Thoracic aorta (tissue), 2 donors: ENCODE measurements at regions not wholly inside any gene's neighbourhood (a gene's known extent, or its start where the extent isn't known, plus 50 kb on each side); places are given as distances from the start of the nearest gene placed in this dataset.

Experiments
- ATAC-seq: fragments of 150-250 bp; one replicate; pipeline ENCODE4 v1.8.0; 2017; ENCODE audit warnings: low read depth; ENCODE audit not compliant: insufficient number of reproducible peaks, low FRiP score
- DNase-seq: peaks from one replicate; pipeline ENCODE4 v3.0.0-alpha.2; 2020; ENCODE audit warnings: low spot score
- H3K27ac ChIP-seq, 2 donors: fragments of 200-600 bp; sonication (generic); 1 replicate in 1 of 2; 2 replicates in 1 of 2; pipeline ENCODE4 v1.5.1; 2016; ENCODE audit warnings: mild to moderate bottlenecking in 2 of 2, moderate library complexity in 2 of 2
- H3K27me3 ChIP-seq: fragments of 200-600 bp; sonication (generic); replicated peaks from 2 replicates; pipeline ENCODE4 v1.6.0; 2016; ENCODE audit warnings: mild to moderate bottlenecking; ENCODE audit not compliant: insufficient read depth
- H3K36me3 ChIP-seq: fragments of 200-600 bp; sonication (generic); one replicate; pipeline ENCODE4 v1.5.1; 2016
- H3K4me1 ChIP-seq, 2 donors: fragments of 200-600 bp; sonication (generic); 1 replicate in 1 of 2; 2 replicates in 1 of 2; pipeline versions ENCODE4 v1.5.1 to v1.6.0; 2016; ENCODE audit warnings: low read depth in 2 of 2, mild to moderate bottlenecking in 1 of 2; ENCODE audit not compliant: control insufficient read depth in 1 of 2
- H3K4me3 ChIP-seq: fragments of 200-600 bp; sonication (generic); 2 replicates; pipeline ENCODE4 v1.5.1; 2016; ENCODE audit warnings: mild to moderate bottlenecking
- H3K9me3 ChIP-seq: fragments of 200-600 bp; sonication (generic); 2 replicates; pipeline ENCODE4 v1.5.1; 2016
- TF ChIP-seq, protein P1 (sequence below): fragments of 200-600 bp; sonication (generic); IDR thresholded peaks from one replicate; pipeline ENCODE4 v1.5.1; 2019; ENCODE audit warnings: antibody characterized with exemption

GRCh38 chr9:107971241-107971640 is 481.7 kb upstream of the KLF4 start:
- Histone ChIP-seq H3K9me3 (no peaks in the 10 kb centered on the region), H3K27me3 (no peaks in the 10 kb centered on the region), H3K4me1 (no peaks in the 10 kb centered on the region), H3K36me3 (no peaks in the 10 kb centered on the region), H3K27ac (no peak overlapping the region), H3K4me3 (no peak overlapping the region)
- no peak for DNase-seq
- TF ChIP-seq, protein P1, sequence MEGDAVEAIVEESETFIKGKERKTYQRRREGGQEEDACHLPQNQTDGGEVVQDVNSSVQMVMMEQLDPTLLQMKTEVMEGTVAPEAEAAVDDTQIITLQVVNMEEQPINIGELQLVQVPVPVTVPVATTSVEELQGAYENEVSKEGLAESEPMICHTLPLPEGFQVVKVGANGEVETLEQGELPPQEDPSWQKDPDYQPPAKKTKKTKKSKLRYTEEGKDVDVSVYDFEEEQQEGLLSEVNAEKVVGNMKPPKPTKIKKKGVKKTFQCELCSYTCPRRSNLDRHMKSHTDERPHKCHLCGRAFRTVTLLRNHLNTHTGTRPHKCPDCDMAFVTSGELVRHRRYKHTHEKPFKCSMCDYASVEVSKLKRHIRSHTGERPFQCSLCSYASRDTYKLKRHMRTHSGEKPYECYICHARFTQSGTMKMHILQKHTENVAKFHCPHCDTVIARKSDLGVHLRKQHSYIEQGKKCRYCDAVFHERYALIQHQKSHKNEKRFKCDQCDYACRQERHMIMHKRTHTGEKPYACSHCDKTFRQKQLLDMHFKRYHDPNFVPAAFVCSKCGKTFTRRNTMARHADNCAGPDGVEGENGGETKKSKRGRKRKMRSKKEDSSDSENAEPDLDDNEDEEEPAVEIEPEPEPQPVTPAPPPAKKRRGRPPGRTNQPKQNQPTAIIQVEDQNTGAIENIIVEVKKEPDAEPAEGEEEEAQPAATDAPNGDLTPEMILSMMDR: no peak
- ATAC-seq: no peak

DNA sequence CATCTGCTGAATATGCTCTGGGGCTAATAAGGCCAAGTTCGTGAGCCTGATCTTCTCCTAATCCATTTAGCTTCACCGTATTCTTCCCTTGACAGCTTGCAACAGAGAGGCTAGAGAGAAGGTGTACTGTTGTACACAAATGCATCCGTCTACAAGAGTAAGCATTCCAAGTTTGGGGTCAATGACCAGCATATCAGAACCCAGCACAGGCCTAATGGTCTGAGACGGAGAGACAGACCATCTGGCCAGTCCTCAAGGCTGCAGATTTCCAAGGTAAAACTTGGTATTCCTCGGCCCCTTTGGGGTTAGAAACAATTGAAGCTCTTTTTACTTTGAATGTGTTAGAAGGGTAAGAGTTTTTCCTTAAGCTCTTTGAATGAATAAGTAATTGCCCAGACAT is 481.2 kb upstream of the KLF4 start:
- H3K4me3 ChIP-seq: no peak overlapping the region
- no peaks in the 10 kb centered on the region for H3K4me1 ChIP-seq
- H3K9me3 ChIP-seq: no peaks in the 10 kb centered on the region
- no peaks in the 10 kb centered on the region for H3K27me3 ChIP-seq
- DNase-seq (no peak), ATAC-seq (no peak)
- no peaks in the 10 kb centered on the region for H3K36me3 ChIP-seq
- H3K27ac ChIP-seq: no peak overlapping the region
- TF ChIP-seq, protein P1: no peak

GRCh38 chr9:107969727-107970126 is 480.2 kb upstream of the KLF4 start:
- ATAC-seq: no peak
- H3K27ac ChIP-seq: no peak overlapping the region
- TF ChIP-seq, protein P1: no peak
- no peaks in the 10 kb centered on the region for H3K36me3 ChIP-seq
- H3K9me3 ChIP-seq: no peaks in the 10 kb centered on the region
- H3K27me3 ChIP-seq: no peaks in the 10 kb centered on the region
- no peak overlapping the region for H3K4me3 ChIP-seq
- DNase-seq: no peak
- no peaks in the 10 kb centered on the region for H3K4me1 ChIP-seq

DNA sequence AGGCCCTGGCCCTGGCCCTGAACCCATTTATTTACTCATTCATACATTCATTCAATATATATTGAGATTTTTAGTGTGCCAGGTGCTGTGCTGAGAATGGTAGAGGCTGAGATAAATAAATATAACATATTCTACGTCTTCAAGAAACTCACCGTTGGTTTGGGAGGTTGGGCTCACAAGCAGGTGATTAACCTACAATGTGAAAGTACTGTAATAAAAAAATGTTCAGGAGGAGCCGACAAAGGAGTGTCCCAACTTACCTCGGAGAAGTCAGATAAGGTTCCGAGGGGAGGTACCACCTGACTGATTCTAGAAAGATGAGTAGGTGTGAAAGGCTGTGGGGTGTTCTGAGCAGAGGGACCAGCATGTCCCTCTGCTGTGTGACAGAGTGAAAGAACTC is 479.6 kb upstream of the KLF4 start:
- H3K27me3 ChIP-seq: no peaks in the 10 kb centered on the region
- DNase-seq (no peak), ATAC-seq (no peak)
- H3K4me3 ChIP-seq: no peak overlapping the region
- no peak overlapping the region for H3K27ac ChIP-seq
- no peaks in the 10 kb centered on the region for H3K36me3 ChIP-seq
- TF ChIP-seq, protein P1: no peak
- no peaks in the 10 kb centered on the region for H3K9me3 ChIP-seq
- no peaks in the 10 kb centered on the region for H3K4me1 ChIP-seq

DNA sequence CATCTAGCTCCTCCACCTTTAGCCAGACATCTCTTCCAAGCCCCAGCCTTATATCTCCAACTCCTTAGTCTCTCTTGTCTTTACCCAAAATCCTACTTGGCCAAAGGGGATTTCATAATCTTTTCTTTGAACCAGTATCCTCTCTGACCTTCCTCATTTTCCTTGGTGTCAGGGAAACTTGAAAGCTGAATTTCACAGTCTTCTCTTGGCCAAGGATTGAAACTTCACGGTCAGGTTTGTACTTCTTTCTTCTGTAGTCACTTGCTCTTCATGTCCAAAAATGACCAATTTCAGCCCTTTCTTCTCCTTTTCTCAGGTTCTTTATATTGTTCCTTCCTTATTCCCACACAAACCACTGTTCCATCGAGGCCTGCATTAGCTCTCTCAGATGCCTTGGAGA is 473.7 kb upstream of the KLF4 start:
- H3K27ac ChIP-seq: no peak overlapping the region
- TF ChIP-seq, protein P1: no peak
- ATAC-seq (no peak), DNase-seq (no peak)
- H3K4me3 ChIP-seq: no peak overlapping the region
- no peaks in the 10 kb centered on the region for H3K9me3 ChIP-seq
- H3K36me3 ChIP-seq: no peaks in the 10 kb centered on the region
- H3K27me3 ChIP-seq: no peaks in the 10 kb centered on the region
- no peaks in the 10 kb centered on the region for H3K4me1 ChIP-seq
